ENCODE measurements at regions not wholly inside any gene's neighbourhood (a gene's known extent, or its start where the extent isn't known, plus 50 kb on each side); places are given as distances from the start of the nearest gene placed in this dataset.

GRCh38 chr2:8290771-8291352, 391.0 kb upstream of the ID2 start:
- DNase-seq (ENCODE audit: low read depth in 4 of 4, low spot score in 3 of 4): no peak

DNA sequence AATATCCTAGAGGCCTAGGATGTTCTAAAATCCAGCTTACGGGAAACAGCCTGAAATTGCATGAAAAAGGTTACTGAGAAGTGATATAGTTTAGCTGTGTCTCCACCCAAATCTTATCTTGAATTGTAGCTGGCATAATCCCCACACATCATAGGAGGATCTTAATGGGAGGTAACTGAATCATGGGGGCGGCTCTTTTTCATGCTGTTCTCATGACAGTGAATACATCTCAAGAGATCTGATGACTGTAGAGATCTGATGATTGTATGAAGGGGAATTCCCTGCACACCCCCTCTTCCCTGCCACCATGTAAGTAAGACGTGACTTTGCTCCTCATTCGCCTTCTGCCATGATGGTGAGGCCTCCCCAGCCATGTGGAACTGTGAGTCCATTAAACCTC, 385.6 kb upstream of the ID2 start:
- DNase-seq (ENCODE audit: low read depth in 4 of 4, low spot score in 3 of 4): no peak

DNA sequence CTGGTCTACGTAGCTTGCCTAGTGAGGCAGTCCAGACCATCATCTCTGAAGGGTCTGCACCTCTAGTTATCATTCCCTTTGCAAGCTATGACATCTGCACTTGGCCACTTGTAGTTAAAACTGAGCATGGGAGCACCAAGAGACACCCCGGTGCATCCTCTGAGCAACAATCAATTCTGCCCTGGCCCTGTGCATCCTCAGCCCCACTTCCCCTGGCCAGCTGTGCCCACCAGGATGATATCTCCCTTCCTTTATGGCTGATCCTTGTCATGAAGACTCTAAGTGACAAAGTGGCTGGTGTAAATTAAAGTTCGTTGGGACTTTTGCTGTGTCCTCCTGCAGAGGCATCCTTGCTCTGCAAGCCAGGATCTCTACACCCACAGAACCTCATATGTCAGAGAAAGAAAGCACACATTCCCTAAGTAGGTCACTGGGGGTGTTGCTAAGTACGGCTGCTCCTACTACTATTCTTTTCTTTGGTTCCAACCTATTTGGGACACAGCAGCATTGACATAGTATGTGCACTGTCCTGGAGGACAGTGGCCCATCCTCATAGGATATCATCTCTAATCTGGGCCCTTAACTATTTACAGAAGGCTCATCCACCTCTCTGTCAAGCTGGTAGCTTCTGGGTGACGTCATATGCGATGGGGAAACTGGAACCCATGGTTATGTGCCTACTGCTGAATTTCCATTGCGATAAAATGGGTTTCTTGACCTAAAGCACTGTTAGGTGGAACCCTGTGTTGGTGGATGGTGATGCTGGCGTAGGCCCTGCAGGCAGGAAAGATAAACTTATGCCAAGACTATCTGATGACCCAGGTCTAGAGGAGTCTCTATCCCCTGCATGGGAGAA, 384.3 kb upstream of the ID2 start:
- no peak for DNase-seq (ENCODE audit: low read depth in 4 of 4, low spot score in 3 of 4)

- no peak for DNase-seq (ENCODE audit: low read depth in 4 of 4, low spot score in 3 of 4)
These were observed 383.1 kb upstream of the ID2 start for GRCh38 chr2:8298783-8299182.

DNA sequence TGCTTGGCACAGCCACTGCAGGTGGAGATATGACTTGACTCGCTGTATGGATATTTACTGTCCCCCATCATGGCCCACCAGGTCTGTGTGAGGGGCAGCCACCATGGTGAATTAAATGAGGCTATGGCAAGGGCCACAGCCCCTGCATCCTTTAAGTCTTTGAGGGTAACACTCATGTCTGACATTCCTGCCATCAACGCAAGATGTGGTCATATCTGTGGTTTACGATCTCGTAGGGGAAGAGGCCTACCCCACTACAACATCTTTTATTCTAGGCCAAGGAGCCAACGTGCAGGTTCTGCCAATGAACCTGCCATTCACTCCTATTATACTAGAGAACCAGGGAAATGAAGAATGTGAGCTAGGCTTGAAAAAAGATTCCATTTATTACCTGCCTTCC, 381.6 kb upstream of the ID2 start:
- no peak for DNase-seq (ENCODE audit: low read depth in 4 of 4, low spot score in 3 of 4)

DNA sequence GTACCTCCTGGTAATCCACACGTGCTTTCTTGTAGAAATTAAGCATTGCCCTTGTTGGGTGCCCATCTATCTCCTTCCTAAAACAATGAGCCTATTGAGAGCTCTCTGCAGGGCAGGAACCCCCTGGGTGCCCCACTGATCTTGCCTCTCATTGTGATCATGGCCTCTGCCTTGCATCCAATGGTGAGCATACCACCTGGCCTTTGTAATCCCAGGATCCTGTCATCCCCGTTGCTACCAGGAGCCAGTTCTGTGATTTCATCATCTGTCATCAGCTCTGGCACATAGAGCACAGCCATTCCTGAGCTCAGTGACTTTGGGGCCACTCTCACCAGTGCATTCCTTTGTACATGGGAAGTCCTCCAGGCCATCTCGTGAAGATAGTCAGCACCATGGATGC, 381.0 kb upstream of the ID2 start:
- no peak for DNase-seq (ENCODE audit: low read depth in 4 of 4, low spot score in 3 of 4)

- no peak for DNase-seq (ENCODE audit: low read depth in 4 of 4, low spot score in 3 of 4)
These were observed 378.5 kb upstream of the ID2 start for GRCh38 chr2:8303322-8303832.

DNA sequence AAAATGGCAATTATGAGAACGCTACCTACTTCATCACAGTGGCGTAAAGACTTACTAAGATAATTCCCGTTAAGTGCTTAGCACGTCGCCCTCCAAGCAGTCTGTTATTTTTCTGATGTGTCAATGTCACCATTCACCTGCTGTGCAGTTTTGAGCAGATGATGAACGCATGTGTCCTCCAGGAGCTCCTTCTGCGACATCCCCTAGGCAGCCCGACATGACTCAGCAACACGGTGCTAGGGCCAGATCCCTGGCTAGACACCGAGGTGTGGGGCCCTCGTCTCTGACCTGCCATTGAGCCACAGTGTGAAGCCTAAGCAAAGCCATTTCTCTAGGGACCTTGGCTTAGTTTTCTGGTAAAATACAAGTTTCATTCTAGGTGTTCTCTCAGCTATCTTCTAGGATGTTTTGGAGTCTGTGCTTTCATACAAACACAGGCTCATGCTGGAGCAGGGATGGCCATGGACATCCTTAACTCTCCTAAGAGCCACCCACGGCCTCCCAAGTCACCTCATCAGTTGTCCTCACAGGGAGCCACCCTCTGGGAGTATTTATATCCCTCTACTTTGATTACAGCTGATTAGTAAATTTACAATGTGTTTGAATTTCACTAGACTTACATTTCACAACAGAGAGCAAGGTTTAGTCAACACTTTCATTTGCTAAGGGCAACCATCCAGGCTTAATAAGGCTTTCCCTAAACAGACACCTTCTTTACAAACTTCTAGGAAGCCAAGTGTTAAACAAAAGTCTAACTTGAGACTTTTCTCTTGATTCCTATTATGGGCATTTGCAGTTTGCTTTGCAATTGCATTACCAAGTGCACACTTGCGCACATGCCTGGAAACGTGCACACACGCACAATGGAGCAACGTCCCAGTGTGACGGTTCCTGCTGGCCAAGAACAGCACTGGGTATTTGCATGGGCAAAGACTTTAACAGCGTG, 376.8 kb upstream of the ID2 start:
- DNase-seq (ENCODE audit: low read depth in 4 of 4, low spot score in 3 of 4): no peak

- no peak for DNase-seq (ENCODE audit: low read depth in 4 of 4, low spot score in 3 of 4)
These were observed 375.1 kb upstream of the ID2 start for GRCh38 chr2:8306530-8307351.

DNA sequence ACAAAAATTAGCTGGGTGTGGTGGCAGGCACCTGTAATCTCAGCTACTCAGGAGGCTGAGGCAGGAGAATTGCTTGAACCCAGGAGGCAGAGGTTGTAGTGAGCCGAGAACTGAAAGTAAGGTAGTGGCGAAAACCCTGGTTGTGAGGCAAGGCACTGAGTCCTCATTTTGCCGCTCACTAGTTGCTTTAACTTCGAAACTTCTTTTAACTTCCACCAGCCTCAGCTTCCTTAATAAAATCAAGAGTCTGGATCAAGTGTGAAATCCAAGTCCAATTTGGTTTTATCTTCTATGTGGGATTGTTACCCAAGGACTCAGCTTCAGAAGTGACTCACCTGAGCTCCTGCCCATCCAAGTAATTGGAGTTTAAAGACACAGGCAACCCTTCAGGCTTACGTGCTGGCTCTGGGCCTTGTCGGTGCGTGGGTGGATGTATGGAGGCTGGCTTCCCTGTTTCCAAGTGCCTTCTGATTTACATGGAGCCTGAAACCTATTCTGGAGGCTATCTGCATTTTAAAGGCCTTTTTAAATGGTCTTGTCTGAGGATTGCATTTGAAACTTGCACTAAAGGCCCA, 374.2 kb upstream of the ID2 start:
- no peak for DNase-seq (ENCODE audit: low read depth in 4 of 4, low spot score in 3 of 4)

DNA sequence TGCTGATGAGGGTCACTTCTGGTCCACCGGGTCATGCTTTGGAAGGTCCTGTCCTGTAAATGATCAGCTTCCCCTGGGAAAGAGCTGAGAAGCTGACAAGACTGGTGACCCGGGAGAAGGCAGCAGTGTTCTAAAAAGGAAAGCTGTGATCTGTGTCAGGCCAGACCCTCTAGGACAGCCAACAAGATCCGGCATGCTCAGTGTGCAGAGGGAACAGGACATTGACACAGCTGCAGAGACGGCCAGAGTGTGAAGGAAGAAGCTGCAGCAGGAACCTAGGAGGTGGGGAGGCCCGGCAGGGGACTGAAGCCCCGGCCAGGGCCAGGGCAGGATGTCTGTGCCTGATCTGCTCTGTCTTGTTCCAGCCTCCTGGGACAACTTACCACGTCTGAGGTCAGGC, 372.7 kb upstream of the ID2 start:
- no peak for DNase-seq (ENCODE audit: low read depth in 4 of 4, low spot score in 3 of 4)

DNA sequence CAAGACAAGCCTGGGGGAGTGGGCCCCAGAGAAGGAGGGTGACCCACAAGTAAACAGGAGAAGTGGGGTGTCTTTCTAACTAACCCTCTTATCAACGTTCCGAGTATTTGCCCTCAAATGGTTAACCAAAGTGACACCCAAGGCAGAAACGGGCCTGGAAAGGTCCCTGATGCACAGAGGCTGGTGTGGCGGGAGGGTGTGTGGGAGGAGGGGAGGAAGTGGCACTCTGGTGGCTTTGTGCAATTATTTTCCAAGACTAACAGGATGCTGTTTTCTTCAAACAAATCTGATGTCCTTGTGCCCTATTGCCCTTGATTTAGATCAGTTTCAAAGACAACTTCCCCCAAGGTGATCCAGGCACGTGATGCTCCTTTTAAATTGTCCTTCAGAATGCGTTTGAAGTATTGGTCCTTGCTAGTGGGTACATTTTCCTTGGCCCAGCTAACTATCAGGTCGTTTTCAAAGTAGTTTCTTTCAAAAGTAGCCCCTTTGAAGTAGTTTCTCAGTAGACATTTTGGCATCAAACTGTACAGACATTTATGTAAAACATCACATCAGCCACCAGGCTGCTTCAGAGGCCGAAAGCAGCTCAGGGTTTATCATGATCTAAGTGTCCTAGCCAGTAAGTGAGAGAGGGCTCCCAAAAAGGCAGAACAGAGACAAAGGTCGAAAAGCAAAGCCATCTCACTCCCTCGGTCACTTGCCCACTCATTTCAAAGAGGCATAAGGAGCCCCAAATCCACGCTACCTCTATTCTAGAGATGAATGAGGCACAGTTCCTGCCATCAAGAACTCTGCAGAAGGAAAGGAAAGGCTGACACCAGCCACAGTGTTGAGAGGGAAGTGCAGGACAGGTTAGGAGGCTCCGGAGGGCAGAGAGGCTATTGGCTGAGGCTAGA, 371.1 kb upstream of the ID2 start:
- no peak for DNase-seq (ENCODE audit: low read depth in 4 of 4, low spot score in 3 of 4)

DNA sequence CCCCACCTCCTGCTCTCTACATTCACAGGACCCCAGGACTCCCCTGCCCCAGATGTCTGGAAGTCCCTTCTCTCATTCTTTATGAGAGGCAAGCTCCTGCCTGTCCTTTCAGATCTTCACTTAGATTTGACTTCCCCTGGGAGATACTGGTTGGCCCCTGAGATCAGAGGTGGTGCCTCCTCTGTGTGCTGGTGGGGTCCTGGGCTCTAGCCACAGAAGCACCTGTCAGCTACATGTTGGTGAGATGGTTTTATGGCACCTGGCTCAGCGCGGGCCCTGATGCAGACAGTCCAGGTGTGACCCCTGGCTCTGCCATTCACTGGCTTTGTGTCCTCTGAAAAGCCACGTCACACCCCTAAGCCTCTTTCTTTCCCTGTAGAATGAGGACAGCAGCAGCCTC, 369.6 kb upstream of the ID2 start:
- no peak for DNase-seq (ENCODE audit: low read depth in 4 of 4, low spot score in 3 of 4)

- DNase-seq (ENCODE audit: low read depth in 4 of 4, low spot score in 3 of 4): no peak
These were observed 368.7 kb upstream of the ID2 start for GRCh38 chr2:8312861-8313830.

- DNase-seq (ENCODE audit: low read depth in 4 of 4, low spot score in 3 of 4): no peak
These were observed 367.8 kb upstream of the ID2 start for GRCh38 chr2:8314063-8314462.

GRCh38 chr2:8315531-8316165, 366.2 kb upstream of the ID2 start:
- DNase-seq (ENCODE audit: low read depth in 4 of 4, low spot score in 3 of 4): no peak

GRCh38 chr2:8316356-8316755, 365.5 kb upstream of the ID2 start:
- DNase-seq (ENCODE audit: low read depth in 4 of 4, low spot score in 3 of 4): no peak

All from right renal pelvis (tissue), 4 donors.